ENCODE measurements at regions not wholly inside any gene's neighbourhood (a gene's known extent, or its start where the extent isn't known, plus 50 kb on each side); places are given as distances from the start of the nearest gene placed in this dataset.

DNA sequence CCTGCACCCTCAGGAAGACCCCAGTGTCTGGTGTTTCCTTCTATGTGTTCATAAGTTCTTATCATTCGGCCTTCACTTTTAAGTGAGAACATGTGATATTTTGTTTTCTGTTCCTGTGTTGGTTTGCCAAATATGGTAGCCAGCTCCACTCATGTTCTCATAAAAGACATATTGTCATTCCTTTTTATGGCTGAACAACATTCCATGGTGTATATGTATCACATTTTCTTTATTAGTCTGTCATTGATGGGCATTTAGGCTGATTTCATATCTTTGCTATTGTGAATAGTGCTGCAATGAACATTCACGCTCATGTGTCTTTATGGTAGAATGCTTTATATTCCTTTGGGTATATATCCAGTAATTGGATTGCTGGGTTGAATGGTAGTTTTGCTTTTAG lies 645.1 kb downstream of the SLC16A7 start:
- H4K20me1 ChIP-seq (replicated peaks; ENCODE audit: control insufficient read depth, insufficient read depth, low read length) = no peaks in the 10 kb centered on the region
- H3K27ac ChIP-seq (ENCODE audit: extremely low read depth, low read depth, low read length) = no peak overlapping the region
- WGBS (ENCODE audit: insufficient coverage, low coverage, missing lambda C conversion rate) = 32% methylated on average over 2 of the region's 2 CpGs
- intact Hi-C loops (cut with micrococcal nuclease) (loop anchor here (5.0 kb wide), 1 partner anchor 34 kb away; no protein-coding TSS in a partner anchor), in situ Hi-C loops (cut with MboI) (no loop called here)
- no peak for DNase-seq (ENCODE audit: extremely low read depth in 1 of 4, low spot score in 3 of 4)
- ChIA-PET POLR2A (interaction anchor here (1.3 kb wide), 1 partner anchor 15 kb away, joined by 4 read pairs; no protein-coding TSS in a partner anchor), CTCF (ENCODE audit: low intra/inter-chr PET ratio) (no interaction called here)
- no peaks in the 10 kb centered on the region for H3K79me2 ChIP-seq (ENCODE audit: control insufficient read depth, insufficient read depth, low read length)
- BruUV-seq (replicated peaks) = no TSS peak
- H3K9ac ChIP-seq (ENCODE audit: insufficient read depth in 1 of 2, low read depth in 2 of 2, low read length in 2 of 2) = no peak overlapping the region
- FAIRE-seq = no peak
- H3K9me3 ChIP-seq (replicated peaks; ENCODE audit: control insufficient read depth, insufficient read depth, low read depth, low read length) = no peaks in the 10 kb centered on the region
- no peak for TF ChIP-seq CHD1 (IDR thresholded peaks at IDR 0.05; ENCODE audit: low read length)
- no peak for TF ChIP-seq PCBP2 (IDR thresholded peaks at IDR 0.05; ENCODE audit: low read depth, low read length, poor library complexity, severe bottlenecking)
- no peak for TF ChIP-seq PPARD (CRISPR knock-in tag; IDR thresholded peaks at IDR 0.05)
- no peak for TF ChIP-seq ZNF217 (CRISPR knock-in tag; IDR thresholded peaks at IDR 0.05)
- no peak for TF ChIP-seq E2F3 (CRISPR knock-in tag; IDR thresholded peaks at IDR 0.05)
- TF ChIP-seq RFX5 (IDR thresholded peaks at IDR 0.05; ENCODE audit: low read depth, low read length) = no peak
- TF ChIP-seq, protein P1, sequence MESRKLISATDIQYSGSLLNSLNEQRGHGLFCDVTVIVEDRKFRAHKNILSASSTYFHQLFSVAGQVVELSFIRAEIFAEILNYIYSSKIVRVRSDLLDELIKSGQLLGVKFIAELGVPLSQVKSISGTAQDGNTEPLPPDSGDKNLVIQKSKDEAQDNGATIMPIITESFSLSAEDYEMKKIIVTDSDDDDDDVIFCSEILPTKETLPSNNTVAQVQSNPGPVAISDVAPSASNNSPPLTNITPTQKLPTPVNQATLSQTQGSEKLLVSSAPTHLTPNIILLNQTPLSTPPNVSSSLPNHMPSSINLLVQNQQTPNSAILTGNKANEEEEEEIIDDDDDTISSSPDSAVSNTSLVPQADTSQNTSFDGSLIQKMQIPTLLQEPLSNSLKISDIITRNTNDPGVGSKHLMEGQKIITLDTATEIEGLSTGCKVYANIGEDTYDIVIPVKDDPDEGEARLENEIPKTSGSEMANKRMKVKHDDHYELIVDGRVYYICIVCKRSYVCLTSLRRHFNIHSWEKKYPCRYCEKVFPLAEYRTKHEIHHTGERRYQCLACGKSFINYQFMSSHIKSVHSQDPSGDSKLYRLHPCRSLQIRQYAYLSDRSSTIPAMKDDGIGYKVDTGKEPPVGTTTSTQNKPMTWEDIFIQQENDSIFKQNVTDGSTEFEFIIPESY (CRISPR knock-in tag; IDR thresholded peaks at IDR 0.05) = no peak
- TF ChIP-seq ZNF134 (CRISPR knock-in tag; conservative IDR thresholded peaks at IDR 0.05) = no peak
- TF ChIP-seq POLR2B (IDR thresholded peaks at IDR 0.05; ENCODE audit: low read depth, partially characterized antibody) = no peak
- no peak for TF ChIP-seq RBFOX2 (IDR thresholded peaks at IDR 0.05; ENCODE audit: low read depth, low read length)
- TF ChIP-seq DMBX1 (CRISPR knock-in tag; IDR thresholded peaks at IDR 0.05; ENCODE audit: borderline replicate concordance) = no peak
- TF ChIP-seq, protein P2, sequence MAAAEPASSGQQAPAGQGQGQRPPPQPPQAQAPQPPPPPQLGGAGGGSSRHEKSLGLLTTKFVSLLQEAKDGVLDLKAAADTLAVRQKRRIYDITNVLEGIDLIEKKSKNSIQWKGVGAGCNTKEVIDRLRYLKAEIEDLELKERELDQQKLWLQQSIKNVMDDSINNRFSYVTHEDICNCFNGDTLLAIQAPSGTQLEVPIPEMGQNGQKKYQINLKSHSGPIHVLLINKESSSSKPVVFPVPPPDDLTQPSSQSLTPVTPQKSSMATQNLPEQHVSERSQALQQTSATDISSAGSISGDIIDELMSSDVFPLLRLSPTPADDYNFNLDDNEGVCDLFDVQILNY (CRISPR knock-in tag; IDR thresholded peaks at IDR 0.05) = no peak
- TF ChIP-seq, protein P3, sequence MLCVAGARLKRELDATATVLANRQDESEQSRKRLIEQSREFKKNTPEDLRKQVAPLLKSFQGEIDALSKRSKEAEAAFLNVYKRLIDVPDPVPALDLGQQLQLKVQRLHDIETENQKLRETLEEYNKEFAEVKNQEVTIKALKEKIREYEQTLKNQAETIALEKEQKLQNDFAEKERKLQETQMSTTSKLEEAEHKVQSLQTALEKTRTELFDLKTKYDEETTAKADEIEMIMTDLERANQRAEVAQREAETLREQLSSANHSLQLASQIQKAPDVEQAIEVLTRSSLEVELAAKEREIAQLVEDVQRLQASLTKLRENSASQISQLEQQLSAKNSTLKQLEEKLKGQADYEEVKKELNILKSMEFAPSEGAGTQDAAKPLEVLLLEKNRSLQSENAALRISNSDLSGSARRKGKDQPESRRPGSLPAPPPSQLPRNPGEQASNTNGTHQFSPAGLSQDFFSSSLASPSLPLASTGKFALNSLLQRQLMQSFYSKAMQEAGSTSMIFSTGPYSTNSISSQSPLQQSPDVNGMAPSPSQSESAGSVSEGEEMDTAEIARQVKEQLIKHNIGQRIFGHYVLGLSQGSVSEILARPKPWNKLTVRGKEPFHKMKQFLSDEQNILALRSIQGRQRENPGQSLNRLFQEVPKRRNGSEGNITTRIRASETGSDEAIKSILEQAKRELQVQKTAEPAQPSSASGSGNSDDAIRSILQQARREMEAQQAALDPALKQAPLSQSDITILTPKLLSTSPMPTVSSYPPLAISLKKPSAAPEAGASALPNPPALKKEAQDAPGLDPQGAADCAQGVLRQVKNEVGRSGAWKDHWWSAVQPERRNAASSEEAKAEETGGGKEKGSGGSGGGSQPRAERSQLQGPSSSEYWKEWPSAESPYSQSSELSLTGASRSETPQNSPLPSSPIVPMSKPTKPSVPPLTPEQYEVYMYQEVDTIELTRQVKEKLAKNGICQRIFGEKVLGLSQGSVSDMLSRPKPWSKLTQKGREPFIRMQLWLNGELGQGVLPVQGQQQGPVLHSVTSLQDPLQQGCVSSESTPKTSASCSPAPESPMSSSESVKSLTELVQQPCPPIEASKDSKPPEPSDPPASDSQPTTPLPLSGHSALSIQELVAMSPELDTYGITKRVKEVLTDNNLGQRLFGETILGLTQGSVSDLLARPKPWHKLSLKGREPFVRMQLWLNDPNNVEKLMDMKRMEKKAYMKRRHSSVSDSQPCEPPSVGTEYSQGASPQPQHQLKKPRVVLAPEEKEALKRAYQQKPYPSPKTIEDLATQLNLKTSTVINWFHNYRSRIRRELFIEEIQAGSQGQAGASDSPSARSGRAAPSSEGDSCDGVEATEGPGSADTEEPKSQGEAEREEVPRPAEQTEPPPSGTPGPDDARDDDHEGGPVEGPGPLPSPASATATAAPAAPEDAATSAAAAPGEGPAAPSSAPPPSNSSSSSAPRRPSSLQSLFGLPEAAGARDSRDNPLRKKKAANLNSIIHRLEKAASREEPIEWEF (CRISPR knock-in tag; IDR thresholded peaks at IDR 0.05) = no peak
- H3K4me1 ChIP-seq (replicated peaks in 1 of 2; ENCODE audit: control insufficient read depth in 2 of 2, insufficient read depth in 2 of 2, low read length in 2 of 2) = no peaks in the 10 kb centered on the region; a peak in 1 of 5 replicates
- no peaks in the 10 kb centered on the region for H3K27me3 ChIP-seq (ENCODE audit: control insufficient read depth in 2 of 2, insufficient read depth in 2 of 2, low read length in 2 of 2)
- no peak overlapping the region for H3K4me3 ChIP-seq
- H2AFZ ChIP-seq (ENCODE audit: low read depth, low read length) = peak overlapping the region; percentile 53
- no peak; the same call in 2 of the 3 replicates for ATAC-seq
- H3K36me3 ChIP-seq (ENCODE audit: control insufficient read depth, insufficient read depth, low read length) = no peaks in the 10 kb centered on the region
- H3K4me2 ChIP-seq (ENCODE audit: insufficient read depth, low read length) = no peak overlapping the region
- no peaks in the 10 kb centered on the region for H3K9me1 ChIP-seq (ENCODE audit: control insufficient read depth, insufficient read depth, low read length)

All from K562 (cell line).